Astrocyte of the hippocampus (primary cell): ENCODE measurements at regions not wholly inside any gene's neighbourhood (a gene's known extent, or its start where the extent isn't known, plus 50 kb on each side); places are given as distances from the start of the nearest gene placed in this dataset.

Experiments used
- DNase-seq: peaks from one replicate; pipeline ENCODE4 v3.0.0; 2011; ENCODE audit warnings: low read depth, low spot score

GRCh38 chr13:61727767-61728166, 312.1 kb upstream of the PCDH20 start:
- DNase-seq, result peak; percentile 61

DNA sequence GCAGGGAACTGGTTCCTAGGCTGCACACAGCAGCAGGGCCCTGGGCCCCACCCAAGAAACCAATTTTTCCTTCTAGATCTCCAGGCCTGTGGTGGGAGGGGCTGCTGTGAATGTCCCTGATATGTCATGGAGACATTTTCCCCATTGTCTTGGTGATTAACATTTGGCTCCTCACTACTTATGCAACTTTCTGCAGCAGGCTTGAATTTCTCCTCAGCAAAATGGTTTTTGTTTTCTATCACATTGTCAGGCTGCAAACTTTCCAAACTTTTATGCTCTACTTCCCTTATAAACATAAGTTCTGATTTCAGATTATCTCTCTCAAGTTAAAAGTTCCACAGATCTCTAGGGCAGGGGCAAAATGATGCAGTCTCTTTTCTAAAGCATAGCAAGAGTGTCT, 310.2 kb upstream of the PCDH20 start:
- no peak for DNase-seq

GRCh38 chr13:61722119-61722518, 306.5 kb upstream of the PCDH20 start:
- no peak for DNase-seq

- DNase-seq, result no peak
Observed at GRCh38 chr13:61712621-61713020, 297.0 kb upstream of the PCDH20 start.

DNA sequence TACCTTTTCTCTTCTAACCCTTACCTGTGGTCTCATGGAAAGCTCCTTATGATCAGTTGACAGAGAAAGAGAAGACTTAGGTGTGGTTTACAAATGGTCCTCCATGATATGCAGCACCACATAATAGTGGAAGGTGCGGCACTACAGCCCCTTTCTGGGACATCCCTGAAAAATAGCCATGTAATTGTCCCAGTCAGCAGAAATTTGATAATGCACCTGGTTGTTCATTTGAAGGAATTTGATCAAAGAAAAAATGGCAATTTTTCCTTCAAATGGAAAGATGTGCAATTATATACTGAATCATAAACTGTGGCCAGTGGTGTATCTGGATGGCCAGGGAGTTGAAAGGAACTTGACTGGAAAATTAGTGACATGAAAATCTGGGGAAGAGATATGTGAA, 293.6 kb upstream of the PCDH20 start:
- no peak for DNase-seq

DNA sequence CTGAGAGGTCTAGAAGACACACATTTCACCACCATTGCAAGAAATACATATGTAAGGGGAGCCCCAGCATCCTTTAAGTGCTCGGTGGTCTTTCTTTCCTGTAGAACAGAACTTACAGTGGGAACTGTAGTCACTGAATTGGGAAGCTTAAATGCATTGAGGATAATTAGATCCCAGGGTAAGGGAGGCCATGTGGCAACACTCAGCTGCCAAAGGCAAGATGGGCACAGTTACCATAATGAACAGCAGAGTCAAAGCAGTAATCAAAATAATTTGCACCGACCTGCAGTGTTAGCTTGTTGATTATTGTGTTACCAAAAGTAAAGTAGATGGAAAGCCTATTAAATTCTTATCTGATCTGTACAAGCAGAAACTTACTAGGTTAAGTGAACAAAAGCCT, 291.2 kb upstream of the PCDH20 start:
- DNase-seq, result no peak

DNA sequence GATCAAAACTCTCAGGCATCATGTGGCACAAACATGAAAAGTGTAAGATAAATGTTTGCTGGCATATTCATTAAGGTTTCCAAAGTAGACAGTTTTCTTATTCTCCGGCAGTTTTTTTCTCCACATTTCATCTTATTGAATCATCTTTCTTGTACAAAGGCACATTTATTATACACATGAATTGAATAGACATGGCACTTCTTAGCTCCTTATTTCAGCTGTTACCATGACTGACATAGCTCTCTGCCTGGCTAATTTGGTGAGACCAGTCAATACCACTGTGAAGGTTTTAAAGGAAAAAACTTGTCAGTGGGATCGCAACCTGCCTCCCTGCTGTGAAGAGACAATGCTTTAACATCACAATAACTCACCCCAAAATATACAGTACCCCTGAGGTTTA, 285.0 kb upstream of the PCDH20 start:
- DNase-seq, result peak; percentile 3

DNA sequence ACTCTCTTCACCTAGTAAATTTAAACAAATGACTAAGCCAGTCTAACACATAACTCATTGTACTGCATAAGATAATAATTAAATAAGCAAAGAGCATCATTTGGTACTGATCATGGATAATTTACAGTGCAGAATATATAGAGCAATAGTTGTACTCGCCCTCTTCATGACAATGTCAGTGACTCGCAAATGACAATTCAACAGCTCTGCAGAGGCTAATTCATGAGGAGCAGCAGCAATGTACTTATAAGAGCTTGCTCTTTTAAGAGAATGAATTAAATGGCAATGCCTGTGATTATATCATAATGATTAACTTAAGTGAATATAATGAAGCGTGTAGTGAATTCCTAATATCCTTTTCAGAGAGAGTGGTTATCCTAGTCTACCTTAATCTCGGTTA, 284.5 kb upstream of the PCDH20 start:
- DNase-seq, result no peak

DNA sequence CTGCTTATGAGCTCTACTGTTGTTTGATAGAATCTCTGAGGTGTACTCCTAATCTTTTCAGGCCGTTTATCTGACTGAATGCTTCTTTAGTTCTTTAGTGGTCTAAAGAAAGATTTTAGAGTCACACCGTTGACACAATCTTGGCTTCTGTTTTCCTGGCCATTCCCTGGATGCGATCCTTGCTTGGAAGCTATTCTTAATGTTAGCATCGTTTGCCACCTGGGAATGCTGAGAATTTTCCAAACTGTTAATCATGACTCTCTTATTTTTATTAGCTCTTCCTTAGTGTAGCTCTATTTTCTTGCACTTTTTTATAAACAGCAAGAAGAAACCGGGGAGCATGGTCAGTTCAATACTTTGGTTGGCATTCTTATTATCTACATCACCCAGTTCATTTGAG, 281.0 kb upstream of the PCDH20 start:
- no peak for DNase-seq

- peak; percentile 8 for DNase-seq
Observed at GRCh38 chr13:61695147-61695546, 279.5 kb upstream of the PCDH20 start.

GRCh38 chr13:61692691-61693090, 277.0 kb upstream of the PCDH20 start:
- DNase-seq, result peak; percentile 18

- DNase-seq, result peak; percentile 29
Observed at GRCh38 chr13:61685682-61686012, 270.0 kb upstream of the PCDH20 start.

DNA sequence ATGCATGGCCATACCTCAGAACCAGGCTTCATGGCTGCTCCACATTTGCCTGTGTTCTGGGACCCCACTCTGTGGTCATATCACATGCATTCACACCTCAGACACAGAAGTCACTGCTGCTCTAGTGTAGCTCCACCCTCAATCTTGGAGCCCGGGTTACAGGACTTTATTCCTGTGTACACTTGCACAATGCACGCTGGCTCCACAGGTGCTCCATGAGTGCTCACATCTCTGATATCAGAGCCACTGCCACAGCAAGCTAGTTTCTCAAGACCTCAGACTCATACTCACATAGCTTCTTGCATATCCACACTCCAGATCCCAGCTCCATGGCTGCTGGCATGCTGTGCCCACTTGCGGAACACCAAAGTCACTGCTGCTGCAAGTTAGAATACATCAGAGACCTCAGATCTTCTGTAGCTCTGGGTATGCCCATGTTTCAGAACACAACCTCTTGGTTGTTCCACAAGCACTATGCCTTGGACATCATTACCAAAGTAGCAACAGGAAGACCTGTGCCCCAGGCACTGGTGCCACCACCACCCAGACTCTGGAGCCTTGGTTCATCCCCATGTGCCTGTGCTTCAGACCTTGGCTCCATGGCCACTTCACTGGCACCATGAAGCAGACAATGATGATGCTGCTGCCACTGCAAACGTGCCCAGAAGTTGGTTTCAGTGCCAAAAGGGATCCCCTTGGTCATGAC, 269.5 kb upstream of the PCDH20 start:
- DNase-seq, result no peak

GRCh38 chr13:61672756-61673155, 257.1 kb upstream of the PCDH20 start:
- DNase-seq, result no peak

- DNase-seq, result no peak
Observed at GRCh38 chr13:61670384-61671161, 254.9 kb upstream of the PCDH20 start.

DNA sequence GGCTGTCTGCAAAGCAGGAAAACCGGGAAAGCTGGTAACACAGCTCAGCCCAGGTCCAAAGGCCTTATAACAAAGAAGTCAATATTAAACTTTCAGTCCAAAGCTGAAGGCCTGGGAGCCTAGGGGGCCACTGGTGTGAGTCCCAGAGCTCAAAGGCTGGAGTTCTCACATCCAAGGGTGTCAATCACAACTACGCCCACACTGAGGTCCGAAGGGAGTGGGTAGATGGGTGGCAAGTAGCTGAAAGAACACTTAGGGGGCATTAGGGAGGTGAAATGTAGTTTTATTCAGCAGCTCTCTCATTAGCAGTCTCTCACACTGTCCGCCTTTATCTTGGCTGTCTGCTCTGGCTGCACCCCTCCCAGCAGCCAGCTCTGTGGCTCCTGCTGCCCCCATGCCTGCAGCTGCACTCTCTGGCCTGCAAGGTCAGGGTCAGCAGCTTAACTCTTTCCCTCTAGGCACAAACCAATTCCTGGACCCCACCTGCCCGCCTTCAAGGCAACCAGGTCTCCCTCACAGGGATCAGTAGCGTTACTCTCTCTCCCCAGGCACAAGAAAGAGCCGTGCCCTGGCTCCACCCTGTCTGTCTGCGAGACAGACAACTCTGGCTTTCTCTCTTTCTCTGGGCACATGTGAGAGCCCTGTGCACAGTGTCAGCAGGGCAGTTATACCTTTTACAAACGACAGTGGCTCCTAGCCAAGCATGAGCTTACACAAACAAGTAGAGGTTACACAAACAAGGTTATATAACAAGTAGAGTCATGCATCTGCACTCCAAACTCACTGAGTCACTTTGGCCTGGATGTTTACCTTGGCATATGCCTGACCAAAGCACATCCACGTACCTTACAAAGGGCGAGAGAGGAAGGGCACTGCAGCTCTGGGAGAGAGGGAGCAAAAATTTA, 249.4 kb upstream of the PCDH20 start:
- peak; percentile 65 for DNase-seq

DNA sequence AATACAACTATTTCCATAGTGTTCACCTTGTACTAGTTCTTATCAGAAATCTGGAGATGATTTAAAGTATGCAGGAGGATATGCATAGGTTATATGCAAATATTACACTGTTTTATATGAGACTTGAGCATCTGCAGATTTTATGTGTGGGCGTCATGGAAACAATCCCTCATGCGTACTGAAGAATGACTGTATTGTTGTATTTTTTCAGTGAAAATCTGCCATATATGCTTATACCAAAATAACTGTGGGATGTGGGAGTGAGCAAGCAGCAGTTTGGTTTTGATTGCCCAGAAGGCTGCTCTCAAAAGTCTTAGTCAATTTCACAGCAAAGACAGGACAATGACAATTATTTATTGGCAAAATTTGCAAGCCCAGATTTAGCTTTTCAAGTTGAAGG, 238.8 kb upstream of the PCDH20 start:
- no peak for DNase-seq

- DNase-seq, result no peak
Observed at GRCh38 chr13:61648547-61648946, 232.9 kb upstream of the PCDH20 start.

DNA sequence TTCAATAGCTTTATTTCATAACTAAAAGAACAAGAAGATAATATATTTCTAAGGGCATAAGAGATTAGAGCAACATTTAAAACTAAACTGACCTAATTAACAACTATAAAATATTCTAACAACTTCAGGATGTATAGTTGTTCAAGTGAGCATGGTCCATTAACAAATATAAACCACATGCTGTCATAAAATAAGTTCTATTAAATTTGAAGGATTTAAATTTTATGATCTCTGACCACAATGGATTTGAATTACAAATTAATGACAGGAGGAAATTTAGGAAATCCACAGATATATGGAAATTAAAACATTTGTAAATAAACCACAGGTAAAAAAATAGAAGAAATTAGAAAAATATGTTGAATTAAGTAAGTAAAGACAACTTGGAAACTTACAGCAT, 196.5 kb upstream of the PCDH20 start:
- DNase-seq, result no peak

DNA sequence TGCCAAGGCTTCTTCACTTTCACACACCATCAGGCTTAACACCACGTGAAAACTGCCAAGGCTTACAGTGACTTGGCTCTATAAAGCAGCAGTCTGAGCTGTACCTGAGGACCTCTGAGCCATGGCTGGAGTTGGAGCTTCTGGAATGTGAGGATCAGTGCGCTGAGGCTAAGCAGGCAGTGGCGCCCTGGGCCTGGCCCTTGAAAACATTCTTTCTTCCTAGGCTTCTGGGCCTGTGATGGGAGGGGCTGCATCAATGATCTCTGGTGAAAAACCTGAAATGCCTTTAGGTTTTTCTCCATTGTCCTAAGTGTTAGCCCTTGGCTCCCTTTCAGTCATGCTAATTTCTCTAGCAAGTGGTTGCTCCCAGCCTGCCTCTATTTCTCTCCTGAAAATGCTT, 192.5 kb upstream of the PCDH20 start:
- DNase-seq, result no peak

DNA sequence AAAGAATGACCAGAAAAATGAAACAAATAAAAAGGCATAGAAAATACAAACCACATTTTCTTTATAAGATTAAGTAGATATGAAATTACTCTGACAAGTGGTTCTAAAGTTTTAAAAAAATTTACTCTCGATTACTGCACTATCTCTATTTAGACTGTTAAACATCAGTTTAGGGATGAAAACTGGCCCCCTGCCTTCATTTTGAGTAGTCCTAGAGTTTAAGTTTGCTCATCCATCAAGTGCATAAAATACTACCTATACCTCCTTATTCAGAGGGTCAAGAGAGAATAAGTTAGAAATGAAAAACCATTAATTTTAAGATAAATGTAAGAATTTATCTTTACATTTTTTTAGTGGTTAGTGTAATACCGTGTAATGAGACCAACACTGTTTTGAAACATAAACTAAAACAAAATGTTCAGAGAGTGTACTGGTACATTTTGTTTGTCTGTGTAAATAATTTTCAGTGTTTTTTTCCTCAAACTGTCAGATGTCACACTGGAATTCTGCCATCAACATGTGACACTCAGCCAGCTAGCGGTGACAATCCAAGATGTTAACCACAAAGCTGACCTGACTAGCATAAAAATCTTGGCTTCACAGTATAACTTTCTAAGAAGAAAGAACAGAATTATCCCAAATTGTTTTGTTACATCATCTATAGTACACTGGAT, 184.8 kb upstream of the PCDH20 start:
- peak; percentile 0 for DNase-seq

DNA sequence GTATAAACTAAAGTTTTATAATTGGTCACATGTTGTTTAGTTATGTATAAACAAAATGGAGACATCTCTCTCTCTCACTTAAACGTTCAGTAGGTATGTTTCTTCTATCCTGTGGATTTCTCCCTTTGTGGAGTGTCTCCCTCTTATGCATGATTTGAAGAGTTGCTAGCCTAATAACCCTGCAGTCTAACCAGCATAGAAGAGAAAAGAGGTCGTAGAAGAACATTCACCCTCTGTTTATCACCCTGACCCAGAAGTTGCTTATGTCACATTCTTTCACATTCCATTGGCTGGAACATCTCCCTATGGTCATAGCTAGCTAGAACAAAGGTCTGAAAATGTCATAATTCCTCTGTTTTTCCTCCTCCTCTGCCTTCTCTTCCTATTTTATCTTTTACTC, 176.8 kb upstream of the PCDH20 start:
- DNase-seq, result no peak
